ENCODE measurements at regions not wholly inside any gene's neighbourhood (a gene's known extent, or its start where the extent isn't known, plus 50 kb on each side); places are given as distances from the start of the nearest gene placed in this dataset.

GRCh38 chrX:144265641-144266040 lies 381.8 kb downstream of the UBE2NL start:
- WGBS, 2 donors, result 80 to 84% methylated on average over 1 of the region's 1 CpG
- Histone ChIP-seq H3K4me1 (no peaks in the 10 kb centered on the region), H3K4me3 (no peak overlapping the region), H3K27ac (no peak overlapping the region), H3K27me3 (no peaks in the 10 kb centered on the region), H3K9me3 (peaks cover 0 to 3% (median 0%) of the 10 kb centered on the region in 4 donors), H3K36me3 (no peaks in the 10 kb centered on the region)
- TF ChIP-seq CTCF (IDR thresholded peaks at IDR 0.05) (no peak), POLR2A (IDR thresholded peaks at IDR 0.05) (no peak), EP300 (IDR thresholded peaks at IDR 0.05) (no peak), POLR2AphosphoS5 (IDR thresholded peaks at IDR 0.05) (no peak)
- intact Hi-C loops (cut with DNase I), result no loop called here
- DNase-seq, result no peak

GRCh38 chrX:144275367-144275766 lies 391.5 kb downstream of the UBE2NL start:
- Histone ChIP-seq H3K27me3 (no peaks in the 10 kb centered on the region), H3K4me3 (no peak overlapping the region), H3K36me3 (no peaks in the 10 kb centered on the region), H3K27ac (no peak overlapping the region), H3K9me3 (no peaks in the 10 kb centered on the region), H3K4me1 (no peaks in the 10 kb centered on the region)
- intact Hi-C loops (cut with DNase I), result no loop called here
- no peak for DNase-seq
- WGBS, 2 donors, result 13 to 41% methylated on average over 3 of the region's 3 CpGs
- TF ChIP-seq POLR2AphosphoS5 (IDR thresholded peaks at IDR 0.05) (no peak), EP300 (IDR thresholded peaks at IDR 0.05) (no peak), POLR2A (IDR thresholded peaks at IDR 0.05) (no peak), CTCF (IDR thresholded peaks at IDR 0.05) (no peak)

- no peak for DNase-seq
- H3K4me1 ChIP-seq, result no peaks in the 10 kb centered on the region
- TF ChIP-seq CTCF (IDR thresholded peaks at IDR 0.05) (no peak), POLR2AphosphoS5 (IDR thresholded peaks at IDR 0.05) (no peak), POLR2A (IDR thresholded peaks at IDR 0.05) (no peak), EP300 (IDR thresholded peaks at IDR 0.05) (no peak)
- WGBS, 2 donors, result 26 to 68% methylated on average over 3 of the region's 3 CpGs
- H3K27ac ChIP-seq, result no peak overlapping the region
- intact Hi-C loops (cut with DNase I), result no loop called here
- H3K36me3 ChIP-seq, result no peaks in the 10 kb centered on the region
- H3K4me3 ChIP-seq, result no peak overlapping the region
- H3K27me3 ChIP-seq, result no peaks in the 10 kb centered on the region
- no peaks in the 10 kb centered on the region for H3K9me3 ChIP-seq
Measured at GRCh38 chrX:144275843-144276242, 392.0 kb downstream of the UBE2NL start.

GRCh38 chrX:144293229-144293628 lies 409.4 kb downstream of the UBE2NL start:
- TF ChIP-seq CTCF (IDR thresholded peaks at IDR 0.05), result no peak
- Histone ChIP-seq H3K36me3 (no peaks in the 10 kb centered on the region), H3K27me3 (no peaks in the 10 kb centered on the region), H3K27ac (no peak overlapping the region), H3K9me3 (no peaks in the 10 kb centered on the region), H3K4me1 (no peaks in the 10 kb centered on the region), H3K4me3 (no peak overlapping the region)
- intact Hi-C loops (cut with DNase I), result no loop called here
- DNase-seq, result no peak
- 81 to 85% methylated on average over 2 of the region's 2 CpGs for WGBS, 2 donors

- WGBS, 2 donors, result 85 to 87% methylated on average over 1 of the region's 1 CpG
- no peaks in the 10 kb centered on the region for H3K4me1 ChIP-seq
- TF ChIP-seq EP300 (IDR thresholded peaks at IDR 0.05), result no peak
- no peak for TF ChIP-seq CTCF (IDR thresholded peaks at IDR 0.05)
- TF ChIP-seq POLR2A (IDR thresholded peaks at IDR 0.05), result no peak
- no peak for TF ChIP-seq POLR2AphosphoS5 (IDR thresholded peaks at IDR 0.05)
- intact Hi-C loops (cut with DNase I), result no loop called here
- no peak overlapping the region for H3K4me3 ChIP-seq
- no peak overlapping the region for H3K27ac ChIP-seq
- H3K27me3 ChIP-seq, result no peaks in the 10 kb centered on the region
- H3K36me3 ChIP-seq, result no peaks in the 10 kb centered on the region
- no peaks in the 10 kb centered on the region for H3K9me3 ChIP-seq
- no peak for DNase-seq
Measured at GRCh38 chrX:144295921-144296320, 412.1 kb downstream of the UBE2NL start.
